PC-9 (cell line): ENCODE measurements at regions not wholly inside any gene's neighbourhood (a gene's known extent, or its start where the extent isn't known, plus 50 kb on each side); places are given as distances from the start of the nearest gene placed in this dataset.

Experiments
- EZH2 ChIP-seq: fragments of 200-600 bp; sonication (generic); IDR thresholded peaks from 2 replicates; pipeline ENCODE4 v1.8.0; 2017; ENCODE audit warnings: antibody characterized with exemption, low read depth
- TF ChIP-seq, protein P1 (sequence below): fragments of 200-600 bp; sonication (generic); conservative IDR thresholded peaks from 2 replicates; pipeline ENCODE4 v1.6.1; 2017; ENCODE audit warnings: mixed run types, antibody characterized with exemption, mild to moderate bottlenecking, moderate library complexity

DNA sequence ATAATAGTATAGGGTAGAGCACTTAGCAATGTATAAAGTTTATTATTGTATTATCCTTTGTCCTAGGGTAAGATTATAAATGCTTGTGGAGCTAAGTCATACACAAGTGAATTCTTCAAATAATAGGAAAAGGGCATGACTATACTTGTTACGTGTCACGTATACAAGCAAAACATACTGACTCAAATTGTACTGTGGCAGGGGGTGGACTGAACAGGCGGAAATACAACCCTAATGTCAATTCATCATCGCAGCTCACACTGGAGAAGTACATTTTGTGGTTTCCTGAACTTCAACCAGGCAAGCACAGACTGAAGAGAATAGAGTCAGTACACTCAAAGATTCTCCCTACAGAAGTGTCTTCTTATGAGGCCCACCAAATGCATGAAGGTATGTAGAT, 201.0 kb downstream of the MBD2 start:
- TF ChIP-seq, protein P1, sequence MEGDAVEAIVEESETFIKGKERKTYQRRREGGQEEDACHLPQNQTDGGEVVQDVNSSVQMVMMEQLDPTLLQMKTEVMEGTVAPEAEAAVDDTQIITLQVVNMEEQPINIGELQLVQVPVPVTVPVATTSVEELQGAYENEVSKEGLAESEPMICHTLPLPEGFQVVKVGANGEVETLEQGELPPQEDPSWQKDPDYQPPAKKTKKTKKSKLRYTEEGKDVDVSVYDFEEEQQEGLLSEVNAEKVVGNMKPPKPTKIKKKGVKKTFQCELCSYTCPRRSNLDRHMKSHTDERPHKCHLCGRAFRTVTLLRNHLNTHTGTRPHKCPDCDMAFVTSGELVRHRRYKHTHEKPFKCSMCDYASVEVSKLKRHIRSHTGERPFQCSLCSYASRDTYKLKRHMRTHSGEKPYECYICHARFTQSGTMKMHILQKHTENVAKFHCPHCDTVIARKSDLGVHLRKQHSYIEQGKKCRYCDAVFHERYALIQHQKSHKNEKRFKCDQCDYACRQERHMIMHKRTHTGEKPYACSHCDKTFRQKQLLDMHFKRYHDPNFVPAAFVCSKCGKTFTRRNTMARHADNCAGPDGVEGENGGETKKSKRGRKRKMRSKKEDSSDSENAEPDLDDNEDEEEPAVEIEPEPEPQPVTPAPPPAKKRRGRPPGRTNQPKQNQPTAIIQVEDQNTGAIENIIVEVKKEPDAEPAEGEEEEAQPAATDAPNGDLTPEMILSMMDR = no peak
- no peak for TF ChIP-seq EZH2
